ENCODE measurements at regions not wholly inside any gene's neighbourhood (a gene's known extent, or its start where the extent isn't known, plus 50 kb on each side); places are given as distances from the start of the nearest gene placed in this dataset.

DNA sequence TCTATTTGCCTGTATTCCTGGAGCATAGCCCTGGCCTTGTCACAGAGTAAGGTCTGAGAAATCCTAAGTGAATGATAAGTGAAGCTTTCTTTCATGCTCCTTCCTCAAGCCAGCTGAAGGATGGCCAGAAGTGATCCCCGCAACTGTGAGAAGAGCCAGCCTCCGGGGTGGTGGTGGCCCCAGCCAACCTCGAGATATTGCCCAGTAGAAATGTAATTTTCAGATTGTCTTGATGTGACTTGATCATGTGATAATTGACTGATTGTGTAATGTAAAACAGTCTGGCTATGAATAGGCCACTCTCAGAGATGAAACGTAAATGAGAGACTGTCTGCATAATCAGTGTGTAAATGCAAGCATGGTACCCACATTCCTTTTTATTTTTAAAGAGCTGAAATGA lies 242.4 kb upstream of the CAMK1G start:
- Histone ChIP-seq H3K27me3 (ENCODE audit: low read depth) (no peaks in the 10 kb centered on the region), H3K9me3 (no peaks in the 10 kb centered on the region), H3K36me3 (no peaks in the 10 kb centered on the region), H3K27ac (no peak overlapping the region), H3K4me3 (no peak overlapping the region), H3K4me1 (no peaks in the 10 kb centered on the region)
- ATAC-seq, result no peak
- no peak for DNase-seq
- intact Hi-C loops (cut with DNase I), result no loop called here
- TF ChIP-seq, protein P1, sequence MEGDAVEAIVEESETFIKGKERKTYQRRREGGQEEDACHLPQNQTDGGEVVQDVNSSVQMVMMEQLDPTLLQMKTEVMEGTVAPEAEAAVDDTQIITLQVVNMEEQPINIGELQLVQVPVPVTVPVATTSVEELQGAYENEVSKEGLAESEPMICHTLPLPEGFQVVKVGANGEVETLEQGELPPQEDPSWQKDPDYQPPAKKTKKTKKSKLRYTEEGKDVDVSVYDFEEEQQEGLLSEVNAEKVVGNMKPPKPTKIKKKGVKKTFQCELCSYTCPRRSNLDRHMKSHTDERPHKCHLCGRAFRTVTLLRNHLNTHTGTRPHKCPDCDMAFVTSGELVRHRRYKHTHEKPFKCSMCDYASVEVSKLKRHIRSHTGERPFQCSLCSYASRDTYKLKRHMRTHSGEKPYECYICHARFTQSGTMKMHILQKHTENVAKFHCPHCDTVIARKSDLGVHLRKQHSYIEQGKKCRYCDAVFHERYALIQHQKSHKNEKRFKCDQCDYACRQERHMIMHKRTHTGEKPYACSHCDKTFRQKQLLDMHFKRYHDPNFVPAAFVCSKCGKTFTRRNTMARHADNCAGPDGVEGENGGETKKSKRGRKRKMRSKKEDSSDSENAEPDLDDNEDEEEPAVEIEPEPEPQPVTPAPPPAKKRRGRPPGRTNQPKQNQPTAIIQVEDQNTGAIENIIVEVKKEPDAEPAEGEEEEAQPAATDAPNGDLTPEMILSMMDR (IDR thresholded peaks at IDR 0.05), result no peak

DNA sequence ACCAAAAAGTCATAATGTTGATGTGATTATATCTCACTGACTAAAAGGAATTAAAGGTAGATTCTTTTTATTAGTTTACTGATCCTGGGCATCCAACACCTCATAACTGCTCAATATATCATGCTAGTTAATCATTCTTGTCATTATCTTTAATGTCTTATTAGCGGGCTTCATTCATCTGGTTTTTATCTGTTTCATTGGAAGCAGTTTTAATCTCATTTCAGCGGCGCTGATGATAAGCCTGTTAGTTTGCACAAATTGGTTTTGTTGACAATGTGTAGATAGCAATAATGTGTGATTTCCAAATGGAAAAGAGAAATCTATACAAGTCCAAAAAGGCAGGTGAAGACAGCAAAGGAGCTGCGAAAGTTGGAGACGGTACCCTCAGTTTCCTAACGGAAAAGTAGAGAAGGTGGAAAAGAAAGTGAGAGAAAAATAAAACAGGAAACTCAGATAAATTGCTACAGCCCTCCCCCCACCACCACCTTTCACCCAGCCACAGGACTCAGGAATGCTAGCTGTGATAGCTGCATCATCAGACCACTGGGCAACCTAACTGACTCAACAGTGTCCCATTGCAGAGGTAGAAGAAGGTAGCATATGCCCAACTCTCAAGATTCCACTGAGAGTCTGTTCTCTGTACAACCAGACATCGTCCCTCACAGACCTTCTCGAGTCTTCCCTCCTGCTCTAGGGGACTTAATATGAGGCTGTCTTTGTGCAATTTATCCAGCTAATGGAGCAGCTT lies 241.7 kb upstream of the CAMK1G start:
- TF ChIP-seq, protein P1 (IDR thresholded peaks at IDR 0.05), result no peak
- H3K36me3 ChIP-seq, result no peaks in the 10 kb centered on the region
- H3K27ac ChIP-seq, result no peak overlapping the region
- DNase-seq (no peak), ATAC-seq (no peak)
- no peak overlapping the region for H3K4me3 ChIP-seq
- H3K9me3 ChIP-seq, result no peaks in the 10 kb centered on the region
- intact Hi-C loops (cut with DNase I), result no loop called here
- no peaks in the 10 kb centered on the region for H3K27me3 ChIP-seq (ENCODE audit: low read depth)
- no peaks in the 10 kb centered on the region for H3K4me1 ChIP-seq

DNA sequence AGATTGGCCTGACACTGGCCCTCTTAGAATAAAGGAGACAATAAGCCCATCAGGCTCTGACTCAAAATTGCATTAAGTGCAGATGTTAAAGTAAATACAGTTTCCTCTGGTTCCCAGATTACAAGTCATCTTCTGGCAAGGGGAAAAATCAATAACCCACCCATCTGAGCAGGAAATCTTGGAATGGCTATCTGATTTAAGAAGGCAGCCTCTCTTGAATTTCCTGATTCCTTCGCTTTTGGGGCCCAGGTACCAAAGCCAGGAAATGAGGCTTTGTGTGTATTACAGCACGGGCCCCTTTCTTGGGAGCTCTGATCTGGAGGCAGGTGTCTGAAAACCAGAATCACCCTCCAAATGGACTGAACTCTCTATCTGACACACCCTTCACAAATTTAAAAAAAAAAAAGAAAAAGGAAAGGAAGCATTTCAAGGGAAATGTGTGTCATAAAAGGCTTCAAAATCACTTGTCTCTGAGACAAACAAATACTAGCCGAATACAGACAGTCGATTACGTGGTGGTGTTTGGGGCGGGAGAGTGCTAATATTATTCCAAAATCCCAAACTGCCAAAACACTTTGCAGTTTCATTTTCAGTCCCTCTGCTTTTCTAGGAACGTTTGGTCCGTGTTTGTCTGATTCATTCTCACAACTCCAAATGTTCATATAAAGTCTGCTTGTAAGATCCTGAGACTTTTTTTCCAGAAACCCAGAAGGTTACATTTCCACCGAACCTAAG lies 240.9 kb upstream of the CAMK1G start:
- H3K27me3 ChIP-seq (ENCODE audit: low read depth), result no peaks in the 10 kb centered on the region
- no peak overlapping the region for H3K4me3 ChIP-seq
- DNase-seq (no peak), ATAC-seq (no peak)
- H3K36me3 ChIP-seq, result no peaks in the 10 kb centered on the region
- no peaks in the 10 kb centered on the region for H3K4me1 ChIP-seq
- H3K9me3 ChIP-seq, result no peaks in the 10 kb centered on the region
- intact Hi-C loops (cut with DNase I), result no loop called here
- no peak overlapping the region for H3K27ac ChIP-seq
- TF ChIP-seq, protein P1 (IDR thresholded peaks at IDR 0.05), result no peak

DNA sequence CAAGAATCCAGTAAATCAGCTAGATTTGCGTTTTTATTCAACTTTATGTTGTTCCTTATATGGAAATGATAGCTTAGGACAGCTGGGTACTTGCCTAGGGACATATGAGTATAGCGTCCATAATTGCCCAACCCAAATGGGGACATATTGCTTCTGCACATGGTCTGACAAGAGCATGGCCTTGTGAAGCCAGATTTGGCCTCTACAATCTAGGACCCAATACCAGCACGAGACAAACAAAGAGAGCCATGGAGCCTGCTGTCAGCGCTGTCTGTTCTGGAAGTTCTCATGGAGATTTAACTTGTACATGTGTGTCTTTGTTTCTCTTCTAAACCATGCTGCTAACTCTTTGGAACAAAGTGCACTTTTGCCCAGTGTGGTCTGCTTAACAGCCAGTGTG lies 240.0 kb upstream of the CAMK1G start:
- H3K9me3 ChIP-seq, result no peaks in the 10 kb centered on the region
- no peaks in the 10 kb centered on the region for H3K27me3 ChIP-seq (ENCODE audit: low read depth)
- ATAC-seq, result no peak
- no peaks in the 10 kb centered on the region for H3K4me1 ChIP-seq
- DNase-seq, result no peak
- no peak overlapping the region for H3K4me3 ChIP-seq
- intact Hi-C loops (cut with DNase I), result no loop called here
- TF ChIP-seq, protein P1 (IDR thresholded peaks at IDR 0.05), result no peak
- H3K27ac ChIP-seq, result no peak overlapping the region
- H3K36me3 ChIP-seq, result no peaks in the 10 kb centered on the region

DNA sequence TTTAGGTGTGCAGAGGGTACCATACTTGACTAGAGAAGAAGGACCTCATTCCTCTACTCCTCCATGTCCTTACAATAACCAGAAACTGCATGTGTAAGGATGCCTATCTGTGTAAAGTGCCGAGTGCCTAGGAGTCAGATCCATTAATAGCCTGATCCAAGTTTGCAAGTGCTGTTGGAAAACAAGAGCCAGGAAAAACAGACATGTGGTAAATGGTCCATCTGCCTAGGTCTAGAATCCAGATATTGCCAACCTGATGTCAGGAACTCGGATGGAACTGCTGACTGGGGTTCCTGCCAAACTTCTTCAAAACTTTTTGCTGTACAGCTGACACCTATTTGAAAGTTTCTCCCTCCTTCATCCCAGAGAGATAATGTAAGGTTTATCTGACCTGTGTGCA lies 239.4 kb upstream of the CAMK1G start:
- no peaks in the 10 kb centered on the region for H3K27me3 ChIP-seq (ENCODE audit: low read depth)
- H3K4me3 ChIP-seq, result no peak overlapping the region
- ATAC-seq, result no peak
- no peaks in the 10 kb centered on the region for H3K4me1 ChIP-seq
- TF ChIP-seq, protein P1 (IDR thresholded peaks at IDR 0.05), result no peak
- intact Hi-C loops (cut with DNase I), result no loop called here
- no peaks in the 10 kb centered on the region for H3K9me3 ChIP-seq
- no peak for DNase-seq
- no peak overlapping the region for H3K27ac ChIP-seq
- no peaks in the 10 kb centered on the region for H3K36me3 ChIP-seq

All from lower lobe of right lung (tissue), 2 donors.